PFSK-1 (cell line): ENCODE measurements at regions not wholly inside any gene's neighbourhood (a gene's known extent, or its start where the extent isn't known, plus 50 kb on each side); places are given as distances from the start of the nearest gene placed in this dataset.

Experiments
- POLR2AphosphoS5 ChIP-seq: IDR thresholded peaks from 2 replicates; pipeline ENCODE4 v1.6.1; 2012; ENCODE audit warnings: low read depth, mild to moderate bottlenecking, control low read depth, low read length, moderate library complexity
- TAF1 ChIP-seq: IDR thresholded peaks from 2 replicates; pipeline ENCODE4 v1.6.1; 2012; ENCODE audit warnings: low read length, control low read depth, borderline replicate concordance; ENCODE audit not compliant: insufficient read depth
- TF ChIP-seq, protein P1 (sequence below), 2 experiments: IDR thresholded peaks; 2 replicates each; pipeline versions ENCODE4 v1.6.1 to v1.8.0; 2011 to 2012; ENCODE audit warnings: low read depth in 2 of 2, low read length in 2 of 2, control low read depth in 1 of 2, inconsistent platforms in 1 of 2, mild to moderate bottlenecking in 1 of 2, moderate library complexity in 1 of 2; ENCODE audit not compliant: insufficient read depth in 1 of 2

DNA sequence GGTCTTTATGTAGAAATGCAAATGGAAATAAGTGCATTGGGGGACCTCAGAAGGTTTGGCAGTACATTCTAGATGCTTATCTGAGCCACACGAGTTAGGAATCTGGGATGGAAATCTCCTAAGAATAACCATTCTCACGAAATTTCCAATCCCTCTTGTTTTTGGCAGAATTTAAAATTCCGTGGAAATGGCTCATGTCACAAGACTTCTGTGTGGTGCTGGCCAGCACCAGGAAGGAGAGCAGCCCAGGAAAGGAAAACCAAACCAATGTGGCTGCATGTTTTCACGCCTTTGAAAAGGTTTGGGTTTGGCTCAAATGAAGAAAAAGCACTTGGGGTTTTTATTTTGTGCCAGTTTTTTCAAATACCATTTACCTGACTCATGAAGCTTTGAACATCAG, 80.1 kb upstream of the KCNK2 start:
- TF ChIP-seq, protein P1, sequence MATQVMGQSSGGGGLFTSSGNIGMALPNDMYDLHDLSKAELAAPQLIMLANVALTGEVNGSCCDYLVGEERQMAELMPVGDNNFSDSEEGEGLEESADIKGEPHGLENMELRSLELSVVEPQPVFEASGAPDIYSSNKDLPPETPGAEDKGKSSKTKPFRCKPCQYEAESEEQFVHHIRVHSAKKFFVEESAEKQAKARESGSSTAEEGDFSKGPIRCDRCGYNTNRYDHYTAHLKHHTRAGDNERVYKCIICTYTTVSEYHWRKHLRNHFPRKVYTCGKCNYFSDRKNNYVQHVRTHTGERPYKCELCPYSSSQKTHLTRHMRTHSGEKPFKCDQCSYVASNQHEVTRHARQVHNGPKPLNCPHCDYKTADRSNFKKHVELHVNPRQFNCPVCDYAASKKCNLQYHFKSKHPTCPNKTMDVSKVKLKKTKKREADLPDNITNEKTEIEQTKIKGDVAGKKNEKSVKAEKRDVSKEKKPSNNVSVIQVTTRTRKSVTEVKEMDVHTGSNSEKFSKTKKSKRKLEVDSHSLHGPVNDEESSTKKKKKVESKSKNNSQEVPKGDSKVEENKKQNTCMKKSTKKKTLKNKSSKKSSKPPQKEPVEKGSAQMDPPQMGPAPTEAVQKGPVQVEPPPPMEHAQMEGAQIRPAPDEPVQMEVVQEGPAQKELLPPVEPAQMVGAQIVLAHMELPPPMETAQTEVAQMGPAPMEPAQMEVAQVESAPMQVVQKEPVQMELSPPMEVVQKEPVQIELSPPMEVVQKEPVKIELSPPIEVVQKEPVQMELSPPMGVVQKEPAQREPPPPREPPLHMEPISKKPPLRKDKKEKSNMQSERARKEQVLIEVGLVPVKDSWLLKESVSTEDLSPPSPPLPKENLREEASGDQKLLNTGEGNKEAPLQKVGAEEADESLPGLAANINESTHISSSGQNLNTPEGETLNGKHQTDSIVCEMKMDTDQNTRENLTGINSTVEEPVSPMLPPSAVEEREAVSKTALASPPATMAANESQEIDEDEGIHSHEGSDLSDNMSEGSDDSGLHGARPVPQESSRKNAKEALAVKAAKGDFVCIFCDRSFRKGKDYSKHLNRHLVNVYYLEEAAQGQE (IDR thresholded peaks at IDR 0.05; ENCODE audit: insufficient read depth in 1 of 2, low read depth in 2 of 2, low read length in 2 of 2), result peak in 1 of 2 experiments; percentile 79; a peak in 2 of 4 replicates
- TF ChIP-seq TAF1, result no peak
- TF ChIP-seq POLR2AphosphoS5, result no peak
